Sigmoid colon (tissue), 4 donors: ENCODE measurements at regions not wholly inside any gene's neighbourhood (a gene's known extent, or its start where the extent isn't known, plus 50 kb on each side); places are given as distances from the start of the nearest gene placed in this dataset.

ENCODE experiments used
- EP300 ChIP-seq, 4 donors: sonication (generic); formaldehyde crosslinking; IDR thresholded peaks; one replicate each; pipeline ENCODE4 v1.6.1; 2017; ENCODE audit warnings: antibody characterized with exemption in 4 of 4
- POLR2AphosphoS5 ChIP-seq, 4 donors: sonication (generic); formaldehyde crosslinking; IDR thresholded peaks; one replicate each; pipeline ENCODE4 v1.6.1; 2017; ENCODE audit warnings: antibody characterized with exemption in 4 of 4
- TF ChIP-seq, protein P1 (sequence below), 4 experiments: fragments of 450-650 bp in 3 of 4; fragments of 200-600 bp in 1 of 4; IDR thresholded peaks; one replicate each; pipeline ENCODE4 v1.5.1; 2016 to 2019; ENCODE audit warnings: antibody characterized with exemption in 4 of 4, mild to moderate bottlenecking in 3 of 4, moderate library complexity in 2 of 4

GRCh38 chr11:131192628-131193027 is 177.8 kb upstream of the NTM start:
- TF ChIP-seq, protein P1, sequence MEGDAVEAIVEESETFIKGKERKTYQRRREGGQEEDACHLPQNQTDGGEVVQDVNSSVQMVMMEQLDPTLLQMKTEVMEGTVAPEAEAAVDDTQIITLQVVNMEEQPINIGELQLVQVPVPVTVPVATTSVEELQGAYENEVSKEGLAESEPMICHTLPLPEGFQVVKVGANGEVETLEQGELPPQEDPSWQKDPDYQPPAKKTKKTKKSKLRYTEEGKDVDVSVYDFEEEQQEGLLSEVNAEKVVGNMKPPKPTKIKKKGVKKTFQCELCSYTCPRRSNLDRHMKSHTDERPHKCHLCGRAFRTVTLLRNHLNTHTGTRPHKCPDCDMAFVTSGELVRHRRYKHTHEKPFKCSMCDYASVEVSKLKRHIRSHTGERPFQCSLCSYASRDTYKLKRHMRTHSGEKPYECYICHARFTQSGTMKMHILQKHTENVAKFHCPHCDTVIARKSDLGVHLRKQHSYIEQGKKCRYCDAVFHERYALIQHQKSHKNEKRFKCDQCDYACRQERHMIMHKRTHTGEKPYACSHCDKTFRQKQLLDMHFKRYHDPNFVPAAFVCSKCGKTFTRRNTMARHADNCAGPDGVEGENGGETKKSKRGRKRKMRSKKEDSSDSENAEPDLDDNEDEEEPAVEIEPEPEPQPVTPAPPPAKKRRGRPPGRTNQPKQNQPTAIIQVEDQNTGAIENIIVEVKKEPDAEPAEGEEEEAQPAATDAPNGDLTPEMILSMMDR (IDR thresholded peaks at IDR 0.05): no peak
- TF ChIP-seq POLR2AphosphoS5 (IDR thresholded peaks at IDR 0.05) (no peak), EP300 (IDR thresholded peaks at IDR 0.05) (no peak)
